Effector memory CD4-positive, alpha-beta T cell (primary cell): ENCODE measurements at regions not wholly inside any gene's neighbourhood (a gene's known extent, or its start where the extent isn't known, plus 50 kb on each side); places are given as distances from the start of the nearest gene placed in this dataset.
"Not testable (repeated sequence)": the region's sequence is repeated elsewhere in the genome, so short reads cannot be mapped to it uniquely, and the experiment has no call there.

ENCODE experiments used
- DNase-seq, 3 donors: peaks; one replicate each; pipeline ENCODE4 v3.0.0-alpha.2; 2020
- H3K27ac ChIP-seq: 2 replicates; pipeline ENCODE4 v1.7.0; 2013; ENCODE audit warnings: mild to moderate bottlenecking, low read length, moderate library complexity; ENCODE audit not compliant: insufficient read depth, poor library complexity, severe bottlenecking
- H3K27me3 ChIP-seq: replicated peaks from 2 replicates; pipeline ENCODE4 v1.7.0; 2013; ENCODE audit warnings: mild to moderate bottlenecking, low read length; ENCODE audit not compliant: insufficient read depth, control insufficient read depth, poor library complexity, severe bottlenecking
- H3K36me3 ChIP-seq: 2 replicates; pipeline ENCODE4 v1.7.0; 2013; ENCODE audit warnings: mild to moderate bottlenecking, low read length, moderate library complexity; ENCODE audit not compliant: control insufficient read depth, insufficient read depth
- H3K4me1 ChIP-seq: 2 replicates; pipeline ENCODE4 v1.7.0; 2013; ENCODE audit warnings: low read length, mild to moderate bottlenecking; ENCODE audit not compliant: control insufficient read depth, insufficient read depth, poor library complexity, severe bottlenecking
- H3K4me3 ChIP-seq: 2 replicates; pipeline ENCODE4 v1.7.0; 2013; ENCODE audit warnings: low read length, low read depth, mild to moderate bottlenecking; ENCODE audit not compliant: insufficient read depth, poor library complexity, severe bottlenecking
- H3K9me3 ChIP-seq: 2 replicates; pipeline ENCODE4 v1.7.0; 2013; ENCODE audit warnings: mild to moderate bottlenecking, low read length, moderate library complexity; ENCODE audit not compliant: control insufficient read depth

DNA sequence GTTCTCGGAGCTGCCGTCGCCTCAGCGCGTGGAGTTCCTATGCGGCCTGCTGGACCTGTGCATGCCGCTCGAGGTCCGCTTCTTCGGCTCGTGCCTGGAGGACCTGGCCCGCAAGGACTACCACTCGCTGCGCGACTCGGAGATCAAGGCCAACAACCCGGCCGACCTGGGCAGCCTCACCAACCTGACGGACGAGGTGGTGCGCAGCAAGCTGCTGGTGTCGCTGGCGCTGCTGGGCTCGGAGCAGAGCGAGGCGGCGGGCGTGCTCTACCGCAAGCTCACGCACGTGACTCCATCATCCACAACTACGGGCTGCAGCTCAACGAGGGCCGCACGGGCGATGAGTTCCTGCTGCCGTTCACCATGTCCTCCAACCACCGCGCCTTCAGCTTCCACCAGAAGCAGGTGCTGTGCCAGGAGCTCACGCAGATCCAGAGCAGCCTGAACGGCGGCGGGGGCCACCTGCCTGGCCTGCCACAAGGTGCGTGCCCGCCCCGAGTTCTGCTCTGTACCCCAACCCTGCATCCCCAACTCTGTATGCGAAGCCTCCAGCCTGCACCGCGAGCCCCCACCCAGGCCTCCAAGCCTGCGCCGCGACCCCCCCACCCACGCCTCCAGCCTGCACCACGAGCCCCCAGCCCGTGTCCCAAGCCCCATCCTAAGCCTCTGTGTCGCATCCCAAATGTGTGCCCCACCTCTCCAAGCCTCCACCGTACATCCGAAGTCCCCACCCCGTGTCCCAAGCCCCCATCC, 178.2 kb downstream of the OR4M2 start:
- no peak for DNase-seq
- H3K27ac ChIP-seq = no peak overlapping the region
- no peaks in the 10 kb centered on the region for H3K9me3 ChIP-seq
- no peaks in the 10 kb centered on the region for H3K36me3 ChIP-seq
- H3K27me3 ChIP-seq = no peaks in the 10 kb centered on the region
- H3K4me1 ChIP-seq = peaks cover 18% of the 10 kb centered on the region
- H3K4me3 ChIP-seq = no peak overlapping the region

DNA sequence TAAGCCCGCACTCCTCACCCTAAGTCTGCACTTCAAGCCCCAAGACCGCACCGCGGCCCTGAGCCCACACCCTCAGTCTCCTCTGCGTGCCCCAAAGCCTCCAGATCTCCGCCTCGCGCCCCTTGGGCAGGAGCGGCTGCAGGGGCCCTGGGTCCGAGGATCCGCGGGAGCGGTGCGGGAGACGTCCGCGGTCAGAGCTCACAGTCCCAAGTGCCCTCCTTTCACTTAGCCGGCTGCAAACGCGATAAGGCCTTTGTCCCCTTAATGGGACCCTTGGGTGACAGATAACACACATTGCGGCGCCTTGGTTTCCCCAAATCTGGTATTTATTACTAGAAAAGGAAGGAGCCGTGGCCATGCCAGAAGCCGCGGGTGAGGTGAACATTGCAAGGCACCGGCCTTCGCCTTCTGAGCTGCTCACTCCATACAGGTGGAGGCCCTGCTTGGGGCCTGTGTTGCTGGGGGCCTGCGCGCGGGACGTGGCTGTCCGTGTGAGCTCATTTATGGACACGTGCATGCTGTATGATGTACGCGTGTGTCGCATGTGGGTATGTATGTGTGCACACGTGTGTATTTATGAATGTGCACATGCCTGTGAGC, 178.9 kb downstream of the OR4M2 start:
- H3K27ac ChIP-seq, H3K4me3 ChIP-seq, H3K36me3 ChIP-seq, H3K27me3 ChIP-seq, DNase-seq, H3K9me3 ChIP-seq: not testable (repeated sequence)
- peaks cover 11% of the 10 kb centered on the region for H3K4me1 ChIP-seq

DNA sequence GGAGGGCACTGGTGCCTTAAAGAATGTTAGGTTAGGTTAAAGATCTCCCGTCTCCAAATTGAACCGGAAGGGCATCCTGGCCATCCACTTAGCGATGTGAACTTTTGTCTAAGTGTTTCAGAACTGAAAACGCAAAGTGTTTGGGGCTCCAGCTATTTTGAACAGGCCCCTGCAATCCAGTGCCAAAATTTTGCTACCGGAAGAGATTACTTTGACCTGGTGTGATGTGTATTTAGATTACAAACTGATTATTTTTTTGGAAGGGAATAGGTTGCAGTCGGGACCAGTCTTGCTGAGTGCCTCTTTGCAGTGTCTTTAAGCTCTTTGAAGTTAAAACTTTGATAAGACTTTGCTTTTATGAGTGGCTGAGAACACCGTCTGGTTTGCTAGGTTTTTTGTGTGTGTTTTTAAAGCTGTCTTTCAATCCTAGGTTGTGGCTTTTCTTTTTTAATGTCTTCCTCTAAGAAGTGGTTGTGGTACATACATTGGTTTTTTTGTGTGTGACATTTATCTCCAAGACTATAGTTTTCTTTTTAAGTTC, 179.6 kb downstream of the OR4M2 start:
- no peak overlapping the region for H3K4me3 ChIP-seq
- no peak overlapping the region for H3K27ac ChIP-seq
- H3K9me3 ChIP-seq = no peaks in the 10 kb centered on the region
- no peaks in the 10 kb centered on the region for H3K27me3 ChIP-seq
- H3K36me3 ChIP-seq = no peaks in the 10 kb centered on the region
- no peak for DNase-seq
- peaks cover 8% of the 10 kb centered on the region for H3K4me1 ChIP-seq

DNA sequence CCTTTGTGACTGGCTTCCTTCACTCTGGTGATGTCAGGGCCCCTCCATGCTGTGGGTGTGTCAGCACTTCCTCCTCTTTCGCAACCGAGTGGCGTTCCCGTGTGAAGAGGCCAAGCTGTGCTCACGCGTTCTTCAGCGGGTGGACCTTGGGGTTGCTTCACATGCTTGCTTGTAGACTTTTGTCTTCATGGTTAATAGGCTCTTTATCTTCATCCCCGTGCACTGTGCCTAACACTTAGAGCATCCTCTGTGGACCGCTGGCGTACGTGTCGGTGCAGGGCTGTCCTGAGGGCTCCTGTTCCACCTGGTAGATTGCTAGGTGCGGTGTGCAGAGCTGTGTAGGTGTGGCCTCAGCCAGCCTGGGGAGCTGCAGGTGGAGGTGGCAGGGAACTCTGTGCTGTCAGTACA, 182.3 kb downstream of the OR4M2 start:
- no peaks in the 10 kb centered on the region for H3K36me3 ChIP-seq
- H3K4me1 ChIP-seq = peaks cover 8% of the 10 kb centered on the region
- peak; percentile 17 to 33 (median 29) for DNase-seq
- H3K27me3 ChIP-seq = no peaks in the 10 kb centered on the region
- H3K9me3 ChIP-seq = no peaks in the 10 kb centered on the region
- H3K4me3 ChIP-seq = no peak overlapping the region
- H3K27ac ChIP-seq = no peak overlapping the region

DNA sequence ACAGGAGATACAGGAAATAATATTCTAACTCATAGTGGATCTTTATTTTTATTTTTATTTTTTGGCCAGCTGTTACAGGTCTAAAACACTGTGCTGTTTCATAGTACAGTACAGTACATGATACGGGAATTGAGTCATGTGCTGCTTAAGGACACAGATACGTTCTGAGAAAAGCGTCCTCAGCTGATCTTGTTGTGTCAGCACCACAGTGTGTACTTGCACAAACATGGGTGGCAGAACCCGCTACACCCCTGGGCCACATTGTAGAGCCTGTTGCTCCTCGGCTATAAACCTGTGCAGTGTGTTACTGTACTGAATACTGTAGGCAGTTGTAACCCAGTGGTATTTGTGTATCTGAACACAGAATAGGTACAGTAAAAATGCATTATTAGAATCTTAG, 183.4 kb downstream of the OR4M2 start:
- H3K4me3 ChIP-seq = no peak overlapping the region
- H3K36me3 ChIP-seq = no peaks in the 10 kb centered on the region
- H3K4me1 ChIP-seq = peaks cover 8% of the 10 kb centered on the region
- no peak for DNase-seq
- no peaks in the 10 kb centered on the region for H3K27me3 ChIP-seq
- H3K27ac ChIP-seq = no peak overlapping the region
- H3K9me3 ChIP-seq = no peaks in the 10 kb centered on the region

DNA sequence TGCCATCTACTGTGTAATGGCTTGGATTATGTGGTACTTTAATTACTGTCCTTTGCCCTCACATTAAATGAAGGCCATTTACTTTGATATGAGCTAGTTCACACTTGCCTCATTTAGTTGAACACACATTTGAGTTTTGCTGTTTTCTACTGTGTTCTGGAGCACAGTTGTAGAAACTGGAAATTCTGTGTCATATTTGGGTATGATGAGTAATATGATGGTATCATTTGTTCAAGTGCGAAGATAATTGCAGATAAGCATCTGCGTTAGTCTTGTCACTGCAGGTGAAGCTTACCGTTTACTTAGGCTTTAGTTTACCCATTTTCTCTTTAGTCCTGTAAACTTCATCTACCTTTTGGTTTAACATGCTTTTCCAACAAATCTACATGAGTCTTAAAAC, 183.9 kb downstream of the OR4M2 start:
- not testable (repeated sequence) for H3K27me3 ChIP-seq, H3K9me3 ChIP-seq, DNase-seq, H3K36me3 ChIP-seq, H3K4me3 ChIP-seq, H3K4me1 ChIP-seq, H3K27ac ChIP-seq

DNA sequence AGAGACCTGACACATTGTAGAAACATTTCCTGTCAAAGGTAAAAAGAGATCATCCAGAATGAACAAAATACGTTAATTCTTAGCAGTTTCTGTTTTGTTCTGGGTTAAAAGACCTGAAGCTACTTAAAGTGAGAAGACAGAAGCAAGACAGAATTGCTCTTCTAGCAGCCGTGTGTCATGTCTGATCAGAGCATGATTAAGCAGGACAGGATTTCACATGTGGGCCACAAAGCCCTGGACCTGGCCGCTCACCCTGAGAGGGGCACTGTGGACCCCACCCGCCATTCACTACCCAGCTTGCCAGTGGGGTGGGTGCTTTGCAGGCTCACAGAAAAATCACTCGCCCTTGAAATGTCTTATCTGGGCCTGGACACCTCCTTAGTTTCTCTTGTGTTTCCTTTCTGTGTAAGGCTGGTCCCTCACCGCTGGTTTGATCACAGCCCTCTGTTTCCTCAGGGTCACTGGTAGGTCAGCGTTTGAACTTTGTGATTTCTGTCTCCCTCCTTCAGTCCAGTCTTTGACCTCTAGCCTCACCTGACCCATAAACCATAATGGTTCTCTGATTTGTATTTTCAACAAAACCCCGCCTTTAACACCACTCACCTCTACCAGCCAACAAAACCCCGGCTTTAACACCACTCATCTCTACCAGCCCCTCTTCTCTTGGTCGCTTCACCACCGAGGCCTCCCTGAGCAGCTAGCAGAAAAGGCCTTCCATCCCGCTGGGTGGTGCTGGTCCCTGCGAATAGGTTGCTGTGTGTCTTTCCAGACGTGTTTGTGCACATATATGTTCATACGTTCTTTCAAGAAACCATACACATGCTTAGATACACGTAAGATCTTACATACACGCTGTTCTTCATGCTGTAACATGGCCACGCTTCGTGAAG, 185.0 kb downstream of the OR4M2 start:
- Histone ChIP-seq H3K4me3 (no peak overlapping the region), H3K27me3 (no peaks in the 10 kb centered on the region), H3K4me1 (no peaks in the 10 kb centered on the region), H3K9me3 (no peaks in the 10 kb centered on the region), H3K27ac (no peak overlapping the region), H3K36me3 (no peaks in the 10 kb centered on the region)
- DNase-seq = no peak

DNA sequence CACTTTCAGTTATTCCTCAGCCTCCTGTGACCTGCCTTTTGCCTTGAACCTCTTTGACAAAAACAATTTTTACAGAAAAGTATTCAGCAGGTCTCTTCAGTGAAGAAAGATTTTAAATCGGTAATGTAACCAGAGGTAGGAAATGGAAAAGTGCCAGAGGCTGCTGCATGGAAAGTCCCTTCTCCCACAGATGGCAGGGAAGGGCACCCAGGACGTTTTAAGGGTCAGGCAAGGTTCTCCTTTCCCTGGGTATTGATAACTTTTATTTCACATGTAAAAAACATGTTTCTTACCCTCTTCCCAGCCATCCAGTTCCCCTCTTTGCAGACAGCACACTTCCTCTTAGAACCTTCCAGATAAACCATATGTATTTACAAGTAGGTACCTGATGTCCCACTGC, 185.6 kb downstream of the OR4M2 start:
- Histone ChIP-seq H3K27ac (no peak overlapping the region), H3K9me3 (no peaks in the 10 kb centered on the region), H3K36me3 (no peaks in the 10 kb centered on the region), H3K27me3 (no peaks in the 10 kb centered on the region), H3K4me3 (no peak overlapping the region), H3K4me1 (no peaks in the 10 kb centered on the region)
- no peak for DNase-seq

DNA sequence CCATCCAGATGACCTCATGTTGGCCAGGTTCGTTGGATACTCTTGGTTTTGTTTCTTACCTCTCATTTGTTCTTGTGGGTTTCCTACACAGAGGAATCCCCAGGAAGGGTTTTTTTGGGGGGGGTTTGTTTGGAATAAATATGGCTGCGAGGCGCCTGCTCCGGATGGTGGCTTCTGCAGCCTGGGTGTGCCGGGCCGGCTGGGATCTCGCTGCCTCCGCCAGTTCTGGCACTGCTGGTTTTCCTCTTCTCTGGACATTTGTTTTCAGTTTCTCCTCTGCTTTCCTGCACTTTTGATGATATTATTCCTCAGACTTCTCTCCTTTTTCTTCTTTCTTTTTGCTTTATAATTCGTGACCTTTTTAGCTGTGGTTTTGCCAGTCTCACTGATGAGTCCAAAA, 187.4 kb downstream of the OR4M2 start:
- Histone ChIP-seq H3K36me3 (no peaks in the 10 kb centered on the region), H3K27ac (no peak overlapping the region), H3K9me3 (no peaks in the 10 kb centered on the region), H3K4me3 (no peak overlapping the region), H3K4me1 (no peaks in the 10 kb centered on the region), H3K27me3 (no peaks in the 10 kb centered on the region)
- DNase-seq = no peak

DNA sequence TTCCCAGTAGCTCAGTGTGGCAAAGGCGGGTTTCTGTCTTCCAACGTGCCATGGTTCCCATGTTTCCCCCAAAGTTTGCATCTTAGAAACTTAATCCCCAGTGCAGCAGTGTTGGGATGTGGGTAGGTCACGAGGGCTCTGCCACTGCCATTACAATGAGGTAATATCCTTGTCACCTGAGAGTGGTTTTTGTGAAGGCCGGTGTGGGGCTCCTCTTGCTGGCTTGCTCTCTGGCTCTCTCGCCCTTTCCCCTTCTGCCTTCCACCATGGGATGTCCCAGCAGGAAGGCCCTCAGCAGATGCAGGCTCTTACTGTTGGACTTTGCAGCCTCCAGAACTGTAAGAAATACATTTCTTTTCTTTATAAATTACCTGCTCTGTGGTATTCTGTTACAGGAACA, 187.9 kb downstream of the OR4M2 start:
- H3K4me1 ChIP-seq, H3K27ac ChIP-seq, H3K4me3 ChIP-seq, H3K27me3 ChIP-seq, H3K36me3 ChIP-seq, DNase-seq, H3K9me3 ChIP-seq: not testable (repeated sequence)
